ENCODE measurements at regions not wholly inside any gene's neighbourhood (a gene's known extent, or its start where the extent isn't known, plus 50 kb on each side); places are given as distances from the start of the nearest gene placed in this dataset.

GRCh38 chr9:95815961-95816360 is 59.5 kb upstream of the ERCC6L2 start:
- TF ChIP-seq CTCF (IDR thresholded peaks at IDR 0.05; ENCODE audit: insufficient read depth, low read length) (no peak), SPI1 (IDR thresholded peaks at IDR 0.05; ENCODE audit: borderline replicate concordance, low read depth) (no peak), GABPA (IDR thresholded peaks at IDR 0.05; ENCODE audit: low read depth) (no peak), REST (IDR thresholded peaks at IDR 0.05; ENCODE audit: insufficient replicate concordance, low read depth) (no peak)

All from HL-60 (cell line).